ENCODE measurements at regions not wholly inside any gene's neighbourhood (a gene's known extent, or its start where the extent isn't known, plus 50 kb on each side); places are given as distances from the start of the nearest gene placed in this dataset.

- Histone ChIP-seq H3K9me3 (ENCODE audit: low read length) (no peaks in the 10 kb centered on the region), H3K36me3 (ENCODE audit: insufficient read depth, low read length) (no peaks in the 10 kb centered on the region), H3K4me3 (ENCODE audit: low read depth in 1 of 2, low read length in 2 of 2) (no peak overlapping the region), H3K27me3 (ENCODE audit: control insufficient read depth in 1 of 2, insufficient read depth in 2 of 2, low read length in 2 of 2) (no peaks in the 10 kb centered on the region), H3K9ac (ENCODE audit: low read length) (no peak overlapping the region), H3K4me1 (ENCODE audit: insufficient read depth, low read length) (no peaks in the 10 kb centered on the region), H3K27ac (ENCODE audit: low read depth, low read length) (no peak overlapping the region)
Observed at GRCh38 chr2:2564300-2565078, 233.4 kb upstream of the MYT1L start.

GRCh38 chr2:2563309-2563860, 232.3 kb upstream of the MYT1L start:
- Histone ChIP-seq H3K4me3 (ENCODE audit: low read depth in 1 of 2, low read length in 2 of 2) (no peak overlapping the region), H3K36me3 (ENCODE audit: insufficient read depth, low read length) (no peaks in the 10 kb centered on the region), H3K9ac (ENCODE audit: low read length) (no peak overlapping the region), H3K27ac (ENCODE audit: low read depth, low read length) (no peak overlapping the region), H3K9me3 (ENCODE audit: low read length) (no peaks in the 10 kb centered on the region), H3K4me1 (ENCODE audit: insufficient read depth, low read length) (no peaks in the 10 kb centered on the region), H3K27me3 (ENCODE audit: control insufficient read depth in 1 of 2, insufficient read depth in 2 of 2, low read length in 2 of 2) (no peaks in the 10 kb centered on the region)

- H3K4me3 ChIP-seq (ENCODE audit: low read depth in 1 of 2, low read length in 2 of 2) = no peak overlapping the region
- no peak overlapping the region for H3K9ac ChIP-seq (ENCODE audit: low read length)
- no peaks in the 10 kb centered on the region for H3K36me3 ChIP-seq (ENCODE audit: insufficient read depth, low read length)
- no peaks in the 10 kb centered on the region for H3K9me3 ChIP-seq (ENCODE audit: low read length)
- H3K4me1 ChIP-seq (ENCODE audit: insufficient read depth, low read length) = no peaks in the 10 kb centered on the region
- H3K27ac ChIP-seq (ENCODE audit: low read depth, low read length) = no peak overlapping the region
- no peaks in the 10 kb centered on the region for H3K27me3 ChIP-seq (ENCODE audit: control insufficient read depth in 1 of 2, insufficient read depth in 2 of 2, low read length in 2 of 2)
Observed at GRCh38 chr2:2562867-2563266, 231.8 kb upstream of the MYT1L start.

GRCh38 chr2:2561346-2562095, 230.4 kb upstream of the MYT1L start:
- H3K4me1 ChIP-seq (ENCODE audit: insufficient read depth, low read length) = no peaks in the 10 kb centered on the region
- no peaks in the 10 kb centered on the region for H3K27me3 ChIP-seq (ENCODE audit: control insufficient read depth in 1 of 2, insufficient read depth in 2 of 2, low read length in 2 of 2)
- no peaks in the 10 kb centered on the region for H3K9me3 ChIP-seq (ENCODE audit: low read length)
- H3K27ac ChIP-seq (ENCODE audit: low read depth, low read length) = no peak overlapping the region
- no peak overlapping the region for H3K4me3 ChIP-seq (ENCODE audit: low read depth in 1 of 2, low read length in 2 of 2)
- H3K36me3 ChIP-seq (ENCODE audit: insufficient read depth, low read length) = no peaks in the 10 kb centered on the region
- H3K9ac ChIP-seq (ENCODE audit: low read length) = no peak overlapping the region

GRCh38 chr2:2560374-2561015, 229.4 kb upstream of the MYT1L start:
- Histone ChIP-seq H3K27me3 (ENCODE audit: control insufficient read depth in 1 of 2, insufficient read depth in 2 of 2, low read length in 2 of 2) (no peaks in the 10 kb centered on the region), H3K9ac (ENCODE audit: low read length) (no peak overlapping the region), H3K4me3 (ENCODE audit: low read depth in 1 of 2, low read length in 2 of 2) (no peak overlapping the region), H3K4me1 (ENCODE audit: insufficient read depth, low read length) (no peaks in the 10 kb centered on the region), H3K27ac (ENCODE audit: low read depth, low read length) (no peak overlapping the region), H3K9me3 (ENCODE audit: low read length) (no peaks in the 10 kb centered on the region), H3K36me3 (ENCODE audit: insufficient read depth, low read length) (no peaks in the 10 kb centered on the region)

- Histone ChIP-seq H3K27me3 (ENCODE audit: control insufficient read depth in 1 of 2, insufficient read depth in 2 of 2, low read length in 2 of 2) (no peaks in the 10 kb centered on the region), H3K4me1 (ENCODE audit: insufficient read depth, low read length) (no peaks in the 10 kb centered on the region), H3K9ac (ENCODE audit: low read length) (no peak overlapping the region), H3K9me3 (ENCODE audit: low read length) (no peaks in the 10 kb centered on the region), H3K27ac (ENCODE audit: low read depth, low read length) (no peak overlapping the region), H3K36me3 (ENCODE audit: insufficient read depth, low read length) (no peaks in the 10 kb centered on the region), H3K4me3 (ENCODE audit: low read depth in 1 of 2, low read length in 2 of 2) (no peak overlapping the region)
Observed at GRCh38 chr2:2558476-2558875, 227.4 kb upstream of the MYT1L start.

- Histone ChIP-seq H3K9ac (ENCODE audit: low read length) (no peak overlapping the region), H3K36me3 (ENCODE audit: insufficient read depth, low read length) (no peaks in the 10 kb centered on the region), H3K27ac (ENCODE audit: low read depth, low read length) (no peak overlapping the region), H3K27me3 (ENCODE audit: control insufficient read depth in 1 of 2, insufficient read depth in 2 of 2, low read length in 2 of 2) (no peaks in the 10 kb centered on the region), H3K9me3 (ENCODE audit: low read length) (no peaks in the 10 kb centered on the region), H3K4me3 (ENCODE audit: low read depth in 1 of 2, low read length in 2 of 2) (no peak overlapping the region), H3K4me1 (ENCODE audit: insufficient read depth, low read length) (no peaks in the 10 kb centered on the region)
Observed at GRCh38 chr2:2557475-2557874, 226.4 kb upstream of the MYT1L start.

GRCh38 chr2:2550856-2551255, 219.8 kb upstream of the MYT1L start:
- Histone ChIP-seq H3K36me3 (ENCODE audit: insufficient read depth, low read length) (no peaks in the 10 kb centered on the region), H3K9me3 (ENCODE audit: low read length) (no peaks in the 10 kb centered on the region), H3K9ac (ENCODE audit: low read length) (no peak overlapping the region), H3K4me3 (ENCODE audit: low read depth in 1 of 2, low read length in 2 of 2) (no peak overlapping the region), H3K4me1 (ENCODE audit: insufficient read depth, low read length) (no peaks in the 10 kb centered on the region), H3K27me3 (ENCODE audit: control insufficient read depth in 1 of 2, insufficient read depth in 2 of 2, low read length in 2 of 2) (no peaks in the 10 kb centered on the region), H3K27ac (ENCODE audit: low read depth, low read length) (no peak overlapping the region)

GRCh38 chr2:2547911-2548310, 216.8 kb upstream of the MYT1L start:
- H3K4me3 ChIP-seq (ENCODE audit: low read depth in 1 of 2, low read length in 2 of 2) = no peak overlapping the region
- H3K36me3 ChIP-seq (ENCODE audit: insufficient read depth, low read length) = no peaks in the 10 kb centered on the region
- H3K9me3 ChIP-seq (ENCODE audit: low read length) = no peaks in the 10 kb centered on the region
- no peaks in the 10 kb centered on the region for H3K27me3 ChIP-seq (ENCODE audit: control insufficient read depth in 1 of 2, insufficient read depth in 2 of 2, low read length in 2 of 2)
- no peaks in the 10 kb centered on the region for H3K4me1 ChIP-seq (ENCODE audit: insufficient read depth, low read length)
- H3K27ac ChIP-seq (ENCODE audit: low read depth, low read length) = no peak overlapping the region
- no peak overlapping the region for H3K9ac ChIP-seq (ENCODE audit: low read length)

GRCh38 chr2:2547451-2547850, 216.4 kb upstream of the MYT1L start:
- Histone ChIP-seq H3K4me3 (ENCODE audit: low read depth in 1 of 2, low read length in 2 of 2) (no peak overlapping the region), H3K4me1 (ENCODE audit: insufficient read depth, low read length) (no peaks in the 10 kb centered on the region), H3K9ac (ENCODE audit: low read length) (no peak overlapping the region)

GRCh38 chr2:2546046-2546445, 215.0 kb upstream of the MYT1L start:
- Histone ChIP-seq H3K4me1 (ENCODE audit: insufficient read depth, low read length) (no peaks in the 10 kb centered on the region), H3K9me3 (ENCODE audit: low read length) (no peaks in the 10 kb centered on the region), H3K9ac (ENCODE audit: low read length) (no peak overlapping the region), H3K27me3 (ENCODE audit: control insufficient read depth in 1 of 2, insufficient read depth in 2 of 2, low read length in 2 of 2) (no peaks in the 10 kb centered on the region), H3K36me3 (ENCODE audit: insufficient read depth, low read length) (no peaks in the 10 kb centered on the region), H3K27ac (ENCODE audit: low read depth, low read length) (no peak overlapping the region), H3K4me3 (ENCODE audit: low read depth in 1 of 2, low read length in 2 of 2) (no peak overlapping the region)

More at GRCh38 chr2:2547451-2547850, 216.4 kb upstream of the MYT1L start:
- Histone ChIP-seq H3K27ac (ENCODE audit: low read depth, low read length) (no peak overlapping the region), H3K9me3 (ENCODE audit: low read length) (no peaks in the 10 kb centered on the region), H3K36me3 (ENCODE audit: insufficient read depth, low read length) (no peaks in the 10 kb centered on the region), H3K27me3 (ENCODE audit: control insufficient read depth in 1 of 2, insufficient read depth in 2 of 2, low read length in 2 of 2) (no peaks in the 10 kb centered on the region)

Data from muscle layer of colon (tissue), 2 donors.